Neuronal stem cell (in vitro differentiated cells): ENCODE measurements at regions not wholly inside any gene's neighbourhood (a gene's known extent, or its start where the extent isn't known, plus 50 kb on each side); places are given as distances from the start of the nearest gene placed in this dataset.
A peak's percentile ranks its signal among the peaks of the same experiment; 100 is the strongest.

Experiments
- DNase-seq: peaks from one replicate; pipeline ENCODE4 v3.0.0-alpha.2; 2013; ENCODE audit warnings: low spot score
- H2AFZ ChIP-seq: one replicate; pipeline ENCODE4 v1.6.1; 2013; ENCODE audit warnings: mild to moderate bottlenecking, low read length, inconsistent platforms
- H2AK5ac ChIP-seq: 2 replicates; pipeline ENCODE4 v1.6.1; 2013; ENCODE audit warnings: low read depth, mild to moderate bottlenecking, inconsistent platforms, low read length, moderate library complexity, mixed read lengths
- H2BK120ac ChIP-seq: 2 replicates; pipeline ENCODE4 v1.6.1; 2013; ENCODE audit warnings: low read depth, mild to moderate bottlenecking, inconsistent platforms, low read length, moderate library complexity, mixed read lengths
- H2BK12ac ChIP-seq: one replicate; pipeline ENCODE4 v1.6.1; 2013; ENCODE audit warnings: low read length, inconsistent platforms
- H2BK15ac ChIP-seq: 2 replicates; pipeline ENCODE4 v1.6.1; 2013; ENCODE audit warnings: mild to moderate bottlenecking, low read length, inconsistent platforms, mixed read lengths
- H2BK5ac ChIP-seq: one replicate; pipeline ENCODE4 v1.6.1; 2013; ENCODE audit warnings: inconsistent platforms, mild to moderate bottlenecking, low read length, moderate library complexity
- H3K14ac ChIP-seq: one replicate; pipeline ENCODE4 v1.6.1; 2013; ENCODE audit warnings: low read length, inconsistent platforms
- H3K18ac ChIP-seq: 2 replicates; pipeline ENCODE4 v1.6.1; 2013; ENCODE audit warnings: low read length, inconsistent platforms
- H3K23ac ChIP-seq: 2 replicates; pipeline ENCODE4 v1.6.1; 2013; ENCODE audit warnings: low read depth, mild to moderate bottlenecking, mixed read lengths, low read length, inconsistent platforms; ENCODE audit not compliant: poor library complexity
- H3K27ac ChIP-seq: replicated peaks from 3 replicates; pipeline ENCODE4 v1.5.1; 2013; ENCODE audit warnings: low read length, inconsistent platforms
- H3K27me3 ChIP-seq, 3 experiments: 2 replicates each; pipeline ENCODE4 v1.6.1; 2013; ENCODE audit warnings: low read length in 3 of 3, mild to moderate bottlenecking in 2 of 3, inconsistent platforms in 1 of 3, low read depth in 1 of 3, mixed read lengths in 1 of 3, moderate library complexity in 1 of 3; ENCODE audit not compliant: control insufficient read depth in 3 of 3, insufficient read depth in 3 of 3
- H3K36me3 ChIP-seq, 2 donors: replicated peaks in 1 of 2; 2 replicates each; pipeline ENCODE4 v1.6.1; 2013; ENCODE audit warnings: low read length in 2 of 2; ENCODE audit not compliant: control insufficient read depth in 2 of 2, insufficient read depth in 2 of 2
- H3K4ac ChIP-seq: 2 replicates; pipeline ENCODE4 v1.6.1; 2013; ENCODE audit warnings: inconsistent platforms, mild to moderate bottlenecking, low read length, moderate library complexity
- H3K4me1 ChIP-seq, 2 donors: 1 replicate in 1 of 2; 2 replicates in 1 of 2; pipeline ENCODE4 v1.6.1; 2013; ENCODE audit warnings: low read length in 2 of 2, low read depth in 1 of 2; ENCODE audit not compliant: control insufficient read depth in 2 of 2, insufficient read depth in 1 of 2
- H3K4me2 ChIP-seq: one replicate; pipeline ENCODE4 v1.6.1; 2013; ENCODE audit warnings: mild to moderate bottlenecking, low read length, inconsistent platforms; ENCODE audit not compliant: insufficient read depth, poor library complexity, severe bottlenecking
- H3K4me3 ChIP-seq, 2 donors: 2 replicates each; pipeline ENCODE4 v1.5.1; 2013; ENCODE audit warnings: low read length in 2 of 2, mild to moderate bottlenecking in 2 of 2, inconsistent platforms in 1 of 2, moderate library complexity in 1 of 2
- H3K79me1 ChIP-seq: one replicate; pipeline ENCODE4 v1.6.1; 2013; ENCODE audit warnings: low read depth, mild to moderate bottlenecking, inconsistent platforms, low read length, moderate library complexity
- H3K9ac ChIP-seq: one replicate; pipeline ENCODE4 v1.6.1; 2013; ENCODE audit warnings: mild to moderate bottlenecking, low read depth, low read length, inconsistent platforms; ENCODE audit not compliant: poor library complexity
- H3K9me3 ChIP-seq, 2 donors: replicated peaks in 1 of 2; 2 replicates each; pipeline versions ENCODE3 to v1.6.1; 2013; ENCODE audit warnings: low read length in 2 of 2, mild to moderate bottlenecking in 2 of 2, inconsistent platforms in 1 of 2, low read depth in 1 of 2, mixed read lengths in 1 of 2, moderate library complexity in 1 of 2; ENCODE audit not compliant: control insufficient read depth in 2 of 2, insufficient read depth in 1 of 2
- H4K8ac ChIP-seq: one replicate; pipeline ENCODE4 v1.6.1; 2013; ENCODE audit warnings: low read depth, mild to moderate bottlenecking, inconsistent platforms, low read length, moderate library complexity
- H4K91ac ChIP-seq: one replicate; pipeline ENCODE4 v1.6.1; 2013; ENCODE audit warnings: low read length, low read depth, mild to moderate bottlenecking, inconsistent platforms; ENCODE audit not compliant: poor library complexity
- WGBS, 2 donors: extraction: QIAGEN DNeasy Blood & Tissue Kit; methylation state at CpG; one replicate each; pipeline ENCODE4 v1.1.7; 2013; ENCODE audit warnings: missing lambda C conversion rate in 2 of 2, mixed read lengths in 1 of 2; ENCODE audit not compliant: insufficient read length in 2 of 2, insufficient replicate concordance in 1 of 2; ENCODE audit errors: extremely low coverage in 2 of 2; 5-methylcytosine and 5-hydroxymethylcytosine counted together

DNA sequence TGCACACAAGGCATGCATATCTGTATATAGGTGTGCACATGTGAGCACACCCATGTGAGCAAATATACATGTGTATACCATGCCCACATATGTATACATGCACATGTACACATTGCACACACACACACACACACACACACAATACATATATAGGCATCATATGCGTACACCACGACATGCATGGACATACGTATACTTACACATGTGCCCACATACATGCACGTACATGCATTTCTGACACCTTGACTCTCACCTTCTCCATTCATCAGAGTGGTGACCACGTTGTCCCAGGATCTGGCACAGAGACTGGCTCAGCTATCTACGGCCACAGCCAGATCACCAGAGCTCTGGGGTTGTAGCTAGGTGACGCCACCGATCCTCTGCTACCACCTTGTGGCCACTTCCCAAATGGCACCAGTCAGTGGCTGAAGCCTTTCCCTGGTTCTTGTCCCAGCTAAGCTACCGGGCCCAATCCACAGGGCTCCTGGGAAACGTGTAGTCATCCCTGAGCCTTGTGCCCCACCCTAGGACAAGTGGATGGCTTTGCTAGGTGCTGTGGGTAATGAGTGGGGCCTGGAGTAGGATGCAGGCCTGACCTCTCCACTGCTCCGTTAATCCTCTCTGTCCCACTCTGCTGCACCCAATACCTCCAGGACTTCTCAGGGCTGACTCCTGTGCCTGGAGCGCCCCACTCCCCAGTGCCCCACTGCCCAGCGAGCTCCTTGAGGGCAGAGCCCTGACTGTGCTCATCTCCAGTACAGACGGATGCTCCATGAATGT is 194.4 kb downstream of the RGS3 start:
- no CpG with 5 or more reads among the region's 14 CpGs for WGBS, 2 donors
- Histone ChIP-seq H3K36me3 (no peaks in the 10 kb centered on the region), H3K23ac (no peak overlapping the region), H3K14ac (no peak overlapping the region), H4K91ac (no peak overlapping the region), H3K4me1 (peaks cover 3 to 12% of the 10 kb centered on the region in 2 donors), H2BK15ac (peak overlapping the region; percentile 23), H3K4me3 (no peak overlapping the region), H3K9ac (peak overlapping the region; percentile 79), H2BK12ac (no peak overlapping the region), H3K4me2 (no peak overlapping the region), H2BK120ac (no peak overlapping the region), H2AFZ (peak overlapping the region; percentile 83), H3K18ac (peak overlapping the region; percentile 12), H3K27me3 (peaks cover 0 to 5% (median 0%) of the 10 kb centered on the region in 3 experiments), H2BK5ac (no peak overlapping the region), H3K27ac (no peak overlapping the region), H3K4ac (no peak overlapping the region), H3K79me1 (no peaks in the 10 kb centered on the region), H4K8ac (peak overlapping the region; percentile 53), H2AK5ac (no peak overlapping the region), H3K9me3 (no peaks in the 10 kb centered on the region)
- peak; percentile 82 for DNase-seq

DNA sequence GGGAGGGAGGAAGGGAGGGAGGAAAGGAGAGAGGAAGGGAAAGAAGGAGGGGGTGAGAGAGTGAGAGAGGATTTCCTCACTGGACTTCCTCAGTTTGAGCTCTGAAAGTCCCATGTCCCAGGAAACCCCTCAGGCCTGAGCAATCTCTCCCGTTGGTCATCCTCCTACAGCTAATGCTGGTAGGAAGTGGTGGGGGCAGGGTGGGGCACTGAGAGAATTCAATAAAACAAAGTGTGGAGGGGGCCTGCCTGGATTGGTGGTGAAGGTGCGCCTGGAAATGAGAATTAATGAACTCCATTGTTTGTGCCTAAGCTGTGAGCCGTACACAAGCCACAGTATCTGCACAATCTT is 195.0 kb downstream of the RGS3 start:
- H2BK15ac ChIP-seq = peak overlapping the region; percentile 23

DNA sequence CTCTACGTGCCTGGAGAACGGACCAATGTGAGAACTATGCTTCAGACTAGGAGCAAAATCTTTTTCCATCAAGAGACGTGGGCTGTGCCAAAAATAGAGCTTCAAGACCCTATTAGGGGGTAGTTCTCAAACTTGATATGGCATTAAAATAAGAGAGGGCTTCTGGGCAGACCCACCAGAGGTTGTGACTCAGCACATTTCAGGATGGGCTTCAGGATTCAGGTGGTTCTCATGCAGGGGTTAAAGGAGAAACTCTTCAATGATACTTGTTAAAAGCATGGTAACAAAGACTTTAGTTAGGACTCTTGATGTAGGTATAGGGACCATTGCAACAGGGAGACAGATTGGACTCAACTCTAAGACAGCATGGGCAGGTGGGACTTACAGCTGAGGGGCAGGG is 195.5 kb downstream of the RGS3 start:
- H3K9me3 ChIP-seq = no peaks in the 10 kb centered on the region
- H3K14ac ChIP-seq = no peak overlapping the region
- H3K23ac ChIP-seq = no peak overlapping the region
- H3K18ac ChIP-seq = no peak overlapping the region
- H4K91ac ChIP-seq = no peak overlapping the region
- no peak overlapping the region for H3K4ac ChIP-seq
- H3K27ac ChIP-seq = no peak overlapping the region
- H2BK12ac ChIP-seq = no peak overlapping the region
- no peak overlapping the region for H2AK5ac ChIP-seq
- peaks cover 3 to 12% of the 10 kb centered on the region in 2 donors for H3K4me1 ChIP-seq
- H2BK120ac ChIP-seq = no peak overlapping the region
- peaks cover 0 to 7% (median 0%) of the 10 kb centered on the region in 3 experiments for H3K27me3 ChIP-seq
- WGBS, 2 donors = no CpG with 5 or more reads among the region's 3 CpGs
- H3K36me3 ChIP-seq = no peaks in the 10 kb centered on the region
- no peaks in the 10 kb centered on the region for H3K79me1 ChIP-seq
- H2AFZ ChIP-seq = peak overlapping the region; percentile 83
- no peak overlapping the region for H2BK5ac ChIP-seq
- H3K4me3 ChIP-seq = no peak overlapping the region
- no peak overlapping the region for H3K4me2 ChIP-seq
- no peak overlapping the region for H2BK15ac ChIP-seq
- no peak overlapping the region for H4K8ac ChIP-seq
- no peak for DNase-seq
- H3K9ac ChIP-seq = no peak overlapping the region

More for the DNA sequence above, 195.0 kb downstream of the RGS3 start:
- Histone ChIP-seq H3K4me2 (no peak overlapping the region), H2BK5ac (no peak overlapping the region), H3K4ac (no peak overlapping the region), H2BK120ac (no peak overlapping the region), H3K23ac (no peak overlapping the region), H2AFZ (peak overlapping the region; percentile 83), H3K9ac (peak overlapping the region; percentile 18), H3K27ac (no peak overlapping the region), H2AK5ac (no peak overlapping the region), H3K18ac (peak overlapping the region; percentile 12), H3K27me3 (peaks cover 0 to 6% (median 0%) of the 10 kb centered on the region in 3 experiments), H2BK12ac (no peak overlapping the region), H4K91ac (no peak overlapping the region), H3K9me3 (no peaks in the 10 kb centered on the region), H3K4me3 (no peak overlapping the region), H3K36me3 (no peaks in the 10 kb centered on the region), H3K4me1 (peaks cover 3 to 12% of the 10 kb centered on the region in 2 donors), H3K14ac (no peak overlapping the region), H3K79me1 (no peaks in the 10 kb centered on the region), H4K8ac (no peak overlapping the region)
- no peak for DNase-seq
- WGBS, 2 donors = no CpG with 5 or more reads among the region's 3 CpGs

DNA sequence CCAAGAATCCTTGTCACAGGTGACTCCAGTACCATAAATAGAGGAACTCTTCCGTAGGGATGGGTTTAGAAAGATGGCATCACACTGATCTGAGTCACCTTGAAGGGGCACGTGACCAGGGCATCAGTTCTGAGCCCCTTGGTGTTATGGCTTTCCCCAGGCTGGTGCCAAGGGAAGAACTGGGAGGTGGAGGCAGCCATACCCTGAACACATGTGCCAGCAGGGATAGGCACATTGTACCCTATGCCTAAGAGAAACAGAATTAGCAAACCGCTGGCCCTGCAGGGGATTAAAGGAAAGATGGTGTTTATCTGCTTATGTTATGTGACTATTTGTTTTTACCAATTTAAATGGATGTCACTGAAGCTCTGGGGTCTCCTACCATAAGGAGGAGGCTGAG is 196.2 kb downstream of the RGS3 start:
- no peak overlapping the region for H3K4ac ChIP-seq
- no peak overlapping the region for H2BK120ac ChIP-seq
- no peak overlapping the region for H2BK5ac ChIP-seq
- no peak overlapping the region for H2AK5ac ChIP-seq
- peaks cover 3 to 12% of the 10 kb centered on the region in 2 donors for H3K4me1 ChIP-seq
- no peak overlapping the region for H3K23ac ChIP-seq
- H3K9ac ChIP-seq = no peak overlapping the region
- H3K4me3 ChIP-seq = no peak overlapping the region
- no CpG with 5 or more reads among the region's 3 CpGs for WGBS, 2 donors
- H2BK12ac ChIP-seq = no peak overlapping the region
- H2BK15ac ChIP-seq = no peak overlapping the region
- H2AFZ ChIP-seq = no peak overlapping the region
- H3K9me3 ChIP-seq = no peaks in the 10 kb centered on the region
- no peak overlapping the region for H3K27ac ChIP-seq
- H3K4me2 ChIP-seq = no peak overlapping the region
- H3K18ac ChIP-seq = no peak overlapping the region
- no peaks in the 10 kb centered on the region for H3K36me3 ChIP-seq
- H3K27me3 ChIP-seq = peaks cover 0 to 7% (median 0%) of the 10 kb centered on the region in 3 experiments
- no peak overlapping the region for H3K14ac ChIP-seq
- DNase-seq = no peak
- no peak overlapping the region for H4K91ac ChIP-seq
- H3K79me1 ChIP-seq = no peaks in the 10 kb centered on the region
- no peak overlapping the region for H4K8ac ChIP-seq
